OCI-LY7 (cell line): ENCODE measurements at regions not wholly inside any gene's neighbourhood (a gene's known extent, or its start where the extent isn't known, plus 50 kb on each side); places are given as distances from the start of the nearest gene placed in this dataset.

Experiments used
- CTCF ChIP-seq: fragments of 200-600 bp; sonication (generic); conservative IDR thresholded peaks from 2 replicates; pipeline ENCODE4 v1.5.1; 2014; ENCODE audit warnings: mild to moderate bottlenecking, antibody characterized with exemption, low read length, moderate library complexity, mixed read lengths
- EZH2phosphoT487 ChIP-seq: fragments of 200-600 bp; sonication (generic); IDR thresholded peaks from 2 replicates; pipeline ENCODE4 v1.6.1; 2018; ENCODE audit warnings: low read depth, borderline replicate concordance, mild to moderate bottlenecking, mixed run types, antibody characterized with exemption, low read length, moderate library complexity, mixed read lengths

- TF ChIP-seq CTCF: no peak
- TF ChIP-seq EZH2phosphoT487: no peak
These were observed 1029.5 kb upstream of the NR2F2 start for GRCh38 chr15:95300958-95301357.
